ENCODE measurements at regions not wholly inside any gene's neighbourhood (a gene's known extent, or its start where the extent isn't known, plus 50 kb on each side); places are given as distances from the start of the nearest gene placed in this dataset.

DNA sequence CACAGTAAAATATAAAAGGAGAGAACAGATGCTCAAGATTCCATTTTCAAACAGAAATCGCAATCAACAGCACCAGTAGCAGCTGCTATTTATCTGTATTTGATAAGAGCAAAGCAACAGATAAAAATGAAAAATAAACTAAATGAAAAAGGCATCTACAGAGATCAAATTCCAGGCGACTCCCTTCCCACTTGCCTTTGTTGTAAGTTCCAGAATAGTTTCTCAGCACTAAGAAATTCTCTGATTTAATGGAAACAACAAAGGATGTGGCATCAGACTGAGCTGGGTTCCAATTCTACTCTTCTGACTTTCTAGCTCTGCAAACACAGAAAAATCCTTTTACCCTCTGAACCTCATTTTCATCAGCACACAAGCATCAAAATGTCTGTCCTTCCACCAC is 110.8 kb upstream of the MME start:
- TF ChIP-seq, protein P1, sequence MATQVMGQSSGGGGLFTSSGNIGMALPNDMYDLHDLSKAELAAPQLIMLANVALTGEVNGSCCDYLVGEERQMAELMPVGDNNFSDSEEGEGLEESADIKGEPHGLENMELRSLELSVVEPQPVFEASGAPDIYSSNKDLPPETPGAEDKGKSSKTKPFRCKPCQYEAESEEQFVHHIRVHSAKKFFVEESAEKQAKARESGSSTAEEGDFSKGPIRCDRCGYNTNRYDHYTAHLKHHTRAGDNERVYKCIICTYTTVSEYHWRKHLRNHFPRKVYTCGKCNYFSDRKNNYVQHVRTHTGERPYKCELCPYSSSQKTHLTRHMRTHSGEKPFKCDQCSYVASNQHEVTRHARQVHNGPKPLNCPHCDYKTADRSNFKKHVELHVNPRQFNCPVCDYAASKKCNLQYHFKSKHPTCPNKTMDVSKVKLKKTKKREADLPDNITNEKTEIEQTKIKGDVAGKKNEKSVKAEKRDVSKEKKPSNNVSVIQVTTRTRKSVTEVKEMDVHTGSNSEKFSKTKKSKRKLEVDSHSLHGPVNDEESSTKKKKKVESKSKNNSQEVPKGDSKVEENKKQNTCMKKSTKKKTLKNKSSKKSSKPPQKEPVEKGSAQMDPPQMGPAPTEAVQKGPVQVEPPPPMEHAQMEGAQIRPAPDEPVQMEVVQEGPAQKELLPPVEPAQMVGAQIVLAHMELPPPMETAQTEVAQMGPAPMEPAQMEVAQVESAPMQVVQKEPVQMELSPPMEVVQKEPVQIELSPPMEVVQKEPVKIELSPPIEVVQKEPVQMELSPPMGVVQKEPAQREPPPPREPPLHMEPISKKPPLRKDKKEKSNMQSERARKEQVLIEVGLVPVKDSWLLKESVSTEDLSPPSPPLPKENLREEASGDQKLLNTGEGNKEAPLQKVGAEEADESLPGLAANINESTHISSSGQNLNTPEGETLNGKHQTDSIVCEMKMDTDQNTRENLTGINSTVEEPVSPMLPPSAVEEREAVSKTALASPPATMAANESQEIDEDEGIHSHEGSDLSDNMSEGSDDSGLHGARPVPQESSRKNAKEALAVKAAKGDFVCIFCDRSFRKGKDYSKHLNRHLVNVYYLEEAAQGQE (IDR thresholded peaks at IDR 0.05; ENCODE audit: low read depth), result no peak
- TF ChIP-seq EP300 (IDR thresholded peaks at IDR 0.05; ENCODE audit: borderline replicate concordance) (no peak), TAF1 (IDR thresholded peaks at IDR 0.05; ENCODE audit: low read depth) (no peak), YY1 (IDR thresholded peaks at IDR 0.05; ENCODE audit: low read depth) (no peak), ZBTB7A (IDR thresholded peaks at IDR 0.05; ENCODE audit: low read depth) (no peak), FOXM1 (IDR thresholded peaks at IDR 0.05; ENCODE audit: borderline replicate concordance, low read depth) (no peak), TEAD4 (IDR thresholded peaks at IDR 0.05) (no peak), RAD21 (IDR thresholded peaks at IDR 0.05; ENCODE audit: low read depth) (no peak), EGR1 (IDR thresholded peaks at IDR 0.05) (no peak), TCF12 (IDR thresholded peaks at IDR 0.05; ENCODE audit: low read depth) (no peak), NFIC (IDR thresholded peaks at IDR 0.05) (no peak), CEBPB (IDR thresholded peaks at IDR 0.05) (no peak)
- TF ChIP-seq, protein P2, sequence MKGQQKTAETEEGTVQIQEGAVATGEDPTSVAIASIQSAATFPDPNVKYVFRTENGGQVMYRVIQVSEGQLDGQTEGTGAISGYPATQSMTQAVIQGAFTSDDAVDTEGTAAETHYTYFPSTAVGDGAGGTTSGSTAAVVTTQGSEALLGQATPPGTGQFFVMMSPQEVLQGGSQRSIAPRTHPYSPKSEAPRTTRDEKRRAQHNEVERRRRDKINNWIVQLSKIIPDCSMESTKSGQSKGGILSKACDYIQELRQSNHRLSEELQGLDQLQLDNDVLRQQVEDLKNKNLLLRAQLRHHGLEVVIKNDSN (IDR thresholded peaks at IDR 0.05), result no peak
- TF ChIP-seq, protein P3, sequence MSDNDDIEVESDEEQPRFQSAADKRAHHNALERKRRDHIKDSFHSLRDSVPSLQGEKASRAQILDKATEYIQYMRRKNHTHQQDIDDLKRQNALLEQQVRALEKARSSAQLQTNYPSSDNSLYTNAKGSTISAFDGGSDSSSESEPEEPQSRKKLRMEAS (IDR thresholded peaks at IDR 0.05), result no peak
